Mucosa of descending colon (tissue), 3 donors: ENCODE measurements at regions not wholly inside any gene's neighbourhood (a gene's known extent, or its start where the extent isn't known, plus 50 kb on each side); places are given as distances from the start of the nearest gene placed in this dataset.

Experiments used
- ATAC-seq: fragments of 200-7000 bp; cut with Tn5 transposase; one replicate; pipeline ENCODE4 v1.9.1; 2020; ENCODE audit warnings: mild to moderate bottlenecking, moderate library complexity
- DNase-seq, 3 donors: peaks; one replicate each; pipeline ENCODE4 v3.0.0-alpha.2; 2020
- H3K36me3 ChIP-seq: fragments of 200-600 bp; one replicate; pipeline ENCODE4 v1.8.0; 2021; ENCODE audit warnings: low read depth, mild to moderate bottlenecking
- H3K4me1 ChIP-seq: fragments of 200-600 bp; one replicate; pipeline ENCODE4 v1.8.0; 2021; ENCODE audit warnings: low read depth, mild to moderate bottlenecking
- H3K4me3 ChIP-seq: fragments of 200-600 bp; one replicate; pipeline ENCODE4 v1.8.0; 2021; ENCODE audit warnings: mild to moderate bottlenecking
- H3K9me3 ChIP-seq: fragments of 200-600 bp; one replicate; pipeline ENCODE4 v1.8.0; 2021; ENCODE audit warnings: mild to moderate bottlenecking
- CTCF ChIP-seq: fragments of 200-600 bp; IDR thresholded peaks from one replicate; pipeline ENCODE4 v1.8.0; 2022; ENCODE audit warnings: antibody characterized with exemption, mild to moderate bottlenecking
- intact Hi-C, 2 donors: fragments of 100-400 bp; cut with DNase I in 1 of 2; cut with micrococcal nuclease in 1 of 2; formaldehyde crosslinking; loops; one replicate each; pipeline versions ENCODE4 v1.11.0 to v1.11.1; 2022; cut with DNase I, micrococcal nuclease
- donor health status: DM: no; HTN: no; CAD: no; lungs with moderate emphysema.
- donor health status: DM: no; HTN: no; CAD: no.
- donor health status: DM: no; HTN: yes; CAD: no.

- H3K36me3 ChIP-seq = no peaks in the 10 kb centered on the region
- no peaks in the 10 kb centered on the region for H3K9me3 ChIP-seq
Observed at GRCh38 chr9:108069991-108070390, 580.4 kb upstream of the KLF4 start.

DNA sequence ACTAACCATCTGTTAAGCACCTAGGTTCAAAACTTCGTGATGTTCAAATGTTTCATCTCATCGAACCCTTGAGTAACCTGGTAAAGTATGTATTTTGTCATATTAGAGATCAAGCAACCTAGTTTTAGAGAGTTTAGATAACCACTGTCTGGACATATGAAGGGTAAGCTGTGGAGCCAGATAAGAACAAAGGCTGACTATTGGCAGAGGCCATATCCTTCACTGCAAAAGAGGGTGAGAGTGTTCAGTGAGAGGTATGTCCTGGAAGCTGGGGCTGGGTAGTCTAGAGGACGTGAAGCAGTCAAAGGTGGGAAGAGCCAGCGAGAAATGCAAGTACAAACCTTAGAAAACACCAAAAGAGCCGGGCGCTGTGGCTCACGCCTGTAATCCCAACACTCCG lies 573.1 kb upstream of the KLF4 start:
- H3K4me1 ChIP-seq = peaks cover 11% of the 10 kb centered on the region
- ATAC-seq = no peak
- no peaks in the 10 kb centered on the region for H3K36me3 ChIP-seq
- no peak overlapping the region for H3K4me3 ChIP-seq
- intact Hi-C loops = no loop called here
- no peak for TF ChIP-seq CTCF
- no peak for DNase-seq
- no peaks in the 10 kb centered on the region for H3K9me3 ChIP-seq

More at GRCh38 chr9:108069991-108070390, 580.4 kb upstream of the KLF4 start:
- intact Hi-C loops = no loop called here
- DNase-seq = no peak
- TF ChIP-seq CTCF = no peak
- Histone ChIP-seq H3K4me1 (no peaks in the 10 kb centered on the region), H3K4me3 (no peak overlapping the region)
- no peak for ATAC-seq

- Histone ChIP-seq H3K4me1 (peaks cover 23% of the 10 kb centered on the region), H3K36me3 (no peaks in the 10 kb centered on the region), H3K4me3 (no peak overlapping the region), H3K9me3 (no peaks in the 10 kb centered on the region)
- no peak for ATAC-seq
- no peak for TF ChIP-seq CTCF
- DNase-seq = no peak
- intact Hi-C loops = no loop called here
Observed at GRCh38 chr9:108060175-108060574, 570.6 kb upstream of the KLF4 start.

DNA sequence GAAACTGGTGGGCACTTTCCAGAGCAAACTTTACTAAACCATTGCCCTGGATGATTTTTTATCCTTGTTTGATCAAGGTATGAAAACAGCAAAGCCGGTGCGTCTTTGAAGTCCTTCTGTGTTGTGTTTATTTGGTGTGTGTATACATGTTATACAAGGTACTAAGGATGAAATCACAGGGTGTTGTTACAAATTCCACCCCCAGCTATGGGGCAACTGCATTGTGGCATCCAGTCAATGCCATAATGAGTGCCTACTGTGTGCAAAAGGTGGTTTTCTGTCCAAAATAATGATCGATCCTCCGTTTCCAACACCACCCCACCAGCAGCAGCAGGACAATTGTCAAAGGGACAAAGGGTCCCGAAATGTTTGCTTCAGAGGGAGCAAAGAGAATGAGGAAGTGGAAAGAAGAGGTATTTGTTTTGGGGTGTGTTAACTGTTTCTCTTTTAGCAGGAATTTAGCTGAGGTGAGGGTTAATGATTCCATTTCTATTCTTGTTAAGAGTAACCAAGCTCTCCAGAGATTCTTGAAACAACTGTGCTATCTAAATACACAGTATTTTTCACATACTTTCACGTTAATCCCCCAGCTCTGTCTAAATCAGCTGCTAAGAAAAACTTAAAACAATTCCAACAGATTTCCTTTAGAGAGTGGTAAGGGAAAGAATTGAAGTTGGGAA lies 568.7 kb upstream of the KLF4 start:
- Histone ChIP-seq H3K4me1 (peaks cover 30% of the 10 kb centered on the region), H3K9me3 (no peaks in the 10 kb centered on the region), H3K4me3 (no peak overlapping the region), H3K36me3 (no peaks in the 10 kb centered on the region)
- DNase-seq = peak in 1 of 3 donors; percentile 44
- no peak for TF ChIP-seq CTCF
- ATAC-seq = peak; percentile 41
- intact Hi-C loops = no loop called here

DNA sequence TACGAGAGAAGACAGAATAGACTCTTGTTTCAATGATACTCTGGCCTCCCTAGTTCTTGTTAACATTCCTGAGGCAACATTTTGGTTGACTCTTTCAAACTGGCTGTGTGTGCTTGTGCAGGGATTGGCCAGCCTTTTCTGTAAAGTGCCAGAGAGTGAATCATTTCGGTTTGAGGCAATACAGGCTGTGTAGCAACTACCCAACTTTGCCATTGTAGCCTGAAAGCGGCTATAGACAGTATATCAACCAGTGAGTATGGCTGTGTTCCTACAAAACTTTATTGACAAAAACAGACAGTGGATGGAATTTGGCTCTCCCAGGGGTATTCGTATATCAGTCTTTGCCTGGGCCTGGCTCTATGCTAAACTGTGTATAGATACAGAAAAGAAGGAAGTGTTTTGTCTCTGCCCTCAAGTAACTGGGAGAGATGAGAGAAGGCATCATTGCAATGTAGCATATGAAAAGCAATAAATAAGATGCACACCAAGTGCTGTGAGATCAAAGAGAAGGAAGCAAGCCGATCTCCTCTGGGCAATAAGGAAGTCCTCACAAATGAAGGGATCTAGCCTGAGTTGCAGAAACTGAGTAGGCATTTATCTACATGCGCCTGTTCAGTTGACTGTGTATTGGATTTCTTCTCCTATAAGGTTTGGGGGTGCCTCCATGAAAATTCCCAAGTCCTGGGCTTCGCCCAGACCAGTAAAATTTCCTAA lies 568.0 kb upstream of the KLF4 start:
- H3K36me3 ChIP-seq = no peaks in the 10 kb centered on the region
- ATAC-seq (peak; percentile 73), DNase-seq (peak in 1 of 3 donors; percentile 29)
- peaks cover 30% of the 10 kb centered on the region for H3K4me1 ChIP-seq
- H3K9me3 ChIP-seq = no peaks in the 10 kb centered on the region
- H3K4me3 ChIP-seq = no peak overlapping the region
- no peak for TF ChIP-seq CTCF
- intact Hi-C loops = no loop called here
